GM23338 (cell line): ENCODE measurements at regions not wholly inside any gene's neighbourhood (a gene's known extent, or its start where the extent isn't known, plus 50 kb on each side); places are given as distances from the start of the nearest gene placed in this dataset.

ENCODE experiments used
- ATAC-seq: fragments of 200-7000 bp; cut with Tn5 transposase; 3 replicates; pipeline ENCODE4 v1.9.1; 2020
- DNase-seq: peaks from one replicate; pipeline ENCODE4 v3.0.0-alpha.2; 2015; ENCODE audit warnings: low spot score
- H2AFZ ChIP-seq: fragments of 200-600 bp; sonication (generic); 2 replicates; pipeline ENCODE4 v1.8.0; 2016; ENCODE audit warnings: antibody characterized with exemption, mild to moderate bottlenecking, moderate library complexity
- H3F3A ChIP-seq: fragments of 200-600 bp; sonication (generic); replicated peaks from 2 replicates; pipeline ENCODE4 v1.8.0; 2017; ENCODE audit warnings: antibody characterized with exemption, mixed run types, low read depth
- H3K27ac ChIP-seq: fragments of 200-600 bp; sonication (generic); 2 replicates; pipeline ENCODE4 v1.6.1; 2016; ENCODE audit warnings: low read depth
- H3K27me3 ChIP-seq: fragments of 200-600 bp; sonication (generic); 2 replicates; pipeline ENCODE4 v1.8.0; 2016; ENCODE audit warnings: mild to moderate bottlenecking, mixed run types, moderate library complexity; ENCODE audit not compliant: insufficient read depth
- H3K36me3 ChIP-seq: fragments of 200-600 bp; sonication (generic); 2 replicates; pipeline ENCODE4 v1.8.0; 2016; ENCODE audit warnings: mild to moderate bottlenecking; ENCODE audit not compliant: insufficient read depth
- H3K4me1 ChIP-seq: fragments of 200-600 bp; sonication (generic); 2 replicates; pipeline ENCODE4 v1.8.0; 2016; ENCODE audit warnings: mild to moderate bottlenecking, moderate library complexity; ENCODE audit not compliant: insufficient read depth
- H3K4me2 ChIP-seq: fragments of 200-600 bp; sonication (generic); 2 replicates; pipeline ENCODE4 v1.7.1; 2017; ENCODE audit warnings: mixed run types
- H3K4me3 ChIP-seq: fragments of 200-600 bp; sonication (generic); 2 replicates; pipeline ENCODE4 v1.6.1; 2016; ENCODE audit warnings: mixed run types
- H3K79me2 ChIP-seq: fragments of 200-600 bp; sonication (generic); replicated peaks from 2 replicates; pipeline ENCODE4 v1.8.0; 2017; ENCODE audit warnings: mild to moderate bottlenecking; ENCODE audit not compliant: insufficient read depth
- H3K9me2 ChIP-seq: fragments of 200-600 bp; sonication (generic); 2 replicates; pipeline ENCODE4 v1.8.0; 2017; ENCODE audit not compliant: insufficient read depth
- H4K20me1 ChIP-seq: fragments of 200-600 bp; sonication (generic); replicated peaks from 2 replicates; pipeline ENCODE4 v1.8.0; 2017; ENCODE audit warnings: mild to moderate bottlenecking; ENCODE audit not compliant: insufficient read depth
- H3K27ac Mint-ChIP-seq: 2 replicates; pipeline ENCODE4 v1.8.0; 2020; ENCODE audit warnings: inconsistent platforms, mild to moderate bottlenecking, moderate library complexity, mixed read lengths
- H3K27me3 Mint-ChIP-seq: 3 replicates; pipeline ENCODE4 v1.8.0; 2022; ENCODE audit warnings: low read depth, mild to moderate bottlenecking, moderate library complexity, mixed read lengths, inconsistent platforms; ENCODE audit not compliant: insufficient read depth, poor library complexity
- H3K36me3 Mint-ChIP-seq: 3 replicates; pipeline ENCODE4 v1.8.0; 2021; ENCODE audit warnings: low read depth, mild to moderate bottlenecking, inconsistent platforms, moderate library complexity, mixed read lengths
- H3K4me1 Mint-ChIP-seq: 3 replicates; pipeline ENCODE4 v1.8.0; 2020; ENCODE audit warnings: mild to moderate bottlenecking, inconsistent platforms, mixed read lengths
- H3K4me3 Mint-ChIP-seq: 3 replicates; pipeline ENCODE4 v1.8.0; 2021; ENCODE audit warnings: moderate library complexity, mild to moderate bottlenecking, inconsistent platforms, mixed read lengths
- H3K9me3 Mint-ChIP-seq: 3 replicates; pipeline ENCODE4 v1.8.0; 2020; ENCODE audit warnings: moderate library complexity, mild to moderate bottlenecking, inconsistent platforms, mixed read lengths
- CREB1 ChIP-seq: fragments of 250-450 bp; sonication (Bioruptor Pico); IDR thresholded peaks from 2 replicates; pipeline ENCODE4 v1.5.0; 2020; ENCODE audit warnings: low read depth, mild to moderate bottlenecking, moderate library complexity
- EZH2 ChIP-seq: fragments of 200-600 bp; sonication (generic); IDR thresholded peaks from one replicate; pipeline ENCODE4 v1.8.0; 2017; ENCODE audit warnings: antibody characterized with exemption, mild to moderate bottlenecking, low read depth; ENCODE audit not compliant: unreplicated experiment
- EZH2phosphoT487 ChIP-seq: fragments of 200-600 bp; sonication (generic); IDR thresholded peaks from one replicate; pipeline ENCODE4 v1.8.1; 2018; ENCODE audit warnings: antibody characterized with exemption; ENCODE audit not compliant: unreplicated experiment
- JUNB ChIP-seq: IDR thresholded peaks from one replicate; pipeline ENCODE4 v1.6.1; 2016; ENCODE audit warnings: antibody characterized with exemption; ENCODE audit not compliant: unreplicated experiment
- NANOG ChIP-seq: IDR thresholded peaks from 2 replicates; pipeline ENCODE4 v1.6.1; 2016; ENCODE audit warnings: antibody characterized with exemption, borderline replicate concordance
- ZNF114 ChIP-seq: fragments of 250-450 bp; sonication (Bioruptor Pico); IDR thresholded peaks from 2 replicates; pipeline ENCODE4 v1.5.0; 2020; ENCODE audit warnings: mild to moderate bottlenecking, moderate library complexity
- ZNF331 ChIP-seq: fragments of 250-450 bp; sonication (Bioruptor Pico); IDR thresholded peaks from 2 replicates; pipeline ENCODE4 v1.5.0; 2020; ENCODE audit warnings: low read depth, mild to moderate bottlenecking, moderate library complexity
- TF ChIP-seq, protein P1 (sequence below): fragments of 250-450 bp; sonication (Bioruptor Pico); IDR thresholded peaks from 2 replicates; pipeline ENCODE4 v1.5.0; 2020; ENCODE audit warnings: mild to moderate bottlenecking, moderate library complexity
- TF ChIP-seq, protein P2 (sequence below): IDR thresholded peaks from 2 replicates; pipeline ENCODE4 v1.6.1; 2016; ENCODE audit warnings: antibody characterized with exemption
- TF ChIP-seq, protein P3 (sequence below): IDR thresholded peaks from one replicate; pipeline ENCODE4 v1.6.1; 2018; ENCODE audit warnings: antibody characterized with exemption; ENCODE audit not compliant: unreplicated experiment

DNA sequence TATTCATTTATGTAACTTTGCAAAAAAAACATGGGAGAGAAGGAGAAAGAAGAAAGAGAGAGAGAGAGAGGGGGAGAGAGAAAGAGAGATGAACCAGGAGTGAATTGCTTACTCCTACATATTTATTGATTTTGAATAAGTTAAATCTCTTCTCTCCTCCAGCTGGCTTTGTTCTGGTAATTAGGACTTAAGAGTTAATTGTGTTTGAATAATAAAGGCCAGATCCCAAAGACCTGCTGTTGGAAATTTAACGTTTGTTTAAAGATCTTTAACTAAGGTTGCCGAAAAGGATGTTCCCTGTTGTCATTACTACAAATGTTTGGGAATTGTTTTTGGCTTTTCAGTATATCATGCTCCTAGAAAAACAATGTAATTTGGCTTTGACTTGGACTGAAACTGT lies 473.0 kb downstream of the TUSC1 start:
- H4K20me1 ChIP-seq, result no peaks in the 10 kb centered on the region
- H3K27me3 Mint-ChIP-seq, result peaks cover 8% of the 10 kb centered on the region
- no peak overlapping the region for H3K27ac Mint-ChIP-seq

DNA sequence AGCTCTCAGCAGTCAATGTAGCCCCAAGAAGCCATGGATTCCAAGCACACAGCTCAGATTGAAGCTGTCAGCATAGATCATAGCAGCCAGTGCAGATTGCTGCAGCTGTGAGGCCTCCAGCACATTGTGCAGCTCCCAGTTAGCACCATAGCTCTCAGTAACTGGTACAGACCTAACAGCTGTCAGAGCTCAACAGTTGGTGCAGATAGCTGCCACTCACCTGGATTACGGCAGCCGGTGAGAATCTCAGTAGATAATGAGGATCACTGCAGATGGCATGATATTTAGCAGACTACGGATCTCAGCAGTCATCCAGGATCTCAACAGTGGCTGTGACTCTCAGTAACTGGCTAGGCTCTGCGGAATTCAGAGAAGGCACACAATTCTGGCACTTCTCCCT lies 500.4 kb downstream of the TUSC1 start:
- H3K27me3 Mint-ChIP-seq, result no peaks in the 10 kb centered on the region
- ATAC-seq, result no peak
- TF ChIP-seq NANOG (no peak), EZH2phosphoT487 (no peak), ZNF331 (CRISPR knock-in tag) (no peak), EZH2 (no peak), CREB1 (CRISPR knock-in tag) (no peak), ZNF114 (CRISPR knock-in tag) (no peak)
- TF ChIP-seq, protein P1, sequence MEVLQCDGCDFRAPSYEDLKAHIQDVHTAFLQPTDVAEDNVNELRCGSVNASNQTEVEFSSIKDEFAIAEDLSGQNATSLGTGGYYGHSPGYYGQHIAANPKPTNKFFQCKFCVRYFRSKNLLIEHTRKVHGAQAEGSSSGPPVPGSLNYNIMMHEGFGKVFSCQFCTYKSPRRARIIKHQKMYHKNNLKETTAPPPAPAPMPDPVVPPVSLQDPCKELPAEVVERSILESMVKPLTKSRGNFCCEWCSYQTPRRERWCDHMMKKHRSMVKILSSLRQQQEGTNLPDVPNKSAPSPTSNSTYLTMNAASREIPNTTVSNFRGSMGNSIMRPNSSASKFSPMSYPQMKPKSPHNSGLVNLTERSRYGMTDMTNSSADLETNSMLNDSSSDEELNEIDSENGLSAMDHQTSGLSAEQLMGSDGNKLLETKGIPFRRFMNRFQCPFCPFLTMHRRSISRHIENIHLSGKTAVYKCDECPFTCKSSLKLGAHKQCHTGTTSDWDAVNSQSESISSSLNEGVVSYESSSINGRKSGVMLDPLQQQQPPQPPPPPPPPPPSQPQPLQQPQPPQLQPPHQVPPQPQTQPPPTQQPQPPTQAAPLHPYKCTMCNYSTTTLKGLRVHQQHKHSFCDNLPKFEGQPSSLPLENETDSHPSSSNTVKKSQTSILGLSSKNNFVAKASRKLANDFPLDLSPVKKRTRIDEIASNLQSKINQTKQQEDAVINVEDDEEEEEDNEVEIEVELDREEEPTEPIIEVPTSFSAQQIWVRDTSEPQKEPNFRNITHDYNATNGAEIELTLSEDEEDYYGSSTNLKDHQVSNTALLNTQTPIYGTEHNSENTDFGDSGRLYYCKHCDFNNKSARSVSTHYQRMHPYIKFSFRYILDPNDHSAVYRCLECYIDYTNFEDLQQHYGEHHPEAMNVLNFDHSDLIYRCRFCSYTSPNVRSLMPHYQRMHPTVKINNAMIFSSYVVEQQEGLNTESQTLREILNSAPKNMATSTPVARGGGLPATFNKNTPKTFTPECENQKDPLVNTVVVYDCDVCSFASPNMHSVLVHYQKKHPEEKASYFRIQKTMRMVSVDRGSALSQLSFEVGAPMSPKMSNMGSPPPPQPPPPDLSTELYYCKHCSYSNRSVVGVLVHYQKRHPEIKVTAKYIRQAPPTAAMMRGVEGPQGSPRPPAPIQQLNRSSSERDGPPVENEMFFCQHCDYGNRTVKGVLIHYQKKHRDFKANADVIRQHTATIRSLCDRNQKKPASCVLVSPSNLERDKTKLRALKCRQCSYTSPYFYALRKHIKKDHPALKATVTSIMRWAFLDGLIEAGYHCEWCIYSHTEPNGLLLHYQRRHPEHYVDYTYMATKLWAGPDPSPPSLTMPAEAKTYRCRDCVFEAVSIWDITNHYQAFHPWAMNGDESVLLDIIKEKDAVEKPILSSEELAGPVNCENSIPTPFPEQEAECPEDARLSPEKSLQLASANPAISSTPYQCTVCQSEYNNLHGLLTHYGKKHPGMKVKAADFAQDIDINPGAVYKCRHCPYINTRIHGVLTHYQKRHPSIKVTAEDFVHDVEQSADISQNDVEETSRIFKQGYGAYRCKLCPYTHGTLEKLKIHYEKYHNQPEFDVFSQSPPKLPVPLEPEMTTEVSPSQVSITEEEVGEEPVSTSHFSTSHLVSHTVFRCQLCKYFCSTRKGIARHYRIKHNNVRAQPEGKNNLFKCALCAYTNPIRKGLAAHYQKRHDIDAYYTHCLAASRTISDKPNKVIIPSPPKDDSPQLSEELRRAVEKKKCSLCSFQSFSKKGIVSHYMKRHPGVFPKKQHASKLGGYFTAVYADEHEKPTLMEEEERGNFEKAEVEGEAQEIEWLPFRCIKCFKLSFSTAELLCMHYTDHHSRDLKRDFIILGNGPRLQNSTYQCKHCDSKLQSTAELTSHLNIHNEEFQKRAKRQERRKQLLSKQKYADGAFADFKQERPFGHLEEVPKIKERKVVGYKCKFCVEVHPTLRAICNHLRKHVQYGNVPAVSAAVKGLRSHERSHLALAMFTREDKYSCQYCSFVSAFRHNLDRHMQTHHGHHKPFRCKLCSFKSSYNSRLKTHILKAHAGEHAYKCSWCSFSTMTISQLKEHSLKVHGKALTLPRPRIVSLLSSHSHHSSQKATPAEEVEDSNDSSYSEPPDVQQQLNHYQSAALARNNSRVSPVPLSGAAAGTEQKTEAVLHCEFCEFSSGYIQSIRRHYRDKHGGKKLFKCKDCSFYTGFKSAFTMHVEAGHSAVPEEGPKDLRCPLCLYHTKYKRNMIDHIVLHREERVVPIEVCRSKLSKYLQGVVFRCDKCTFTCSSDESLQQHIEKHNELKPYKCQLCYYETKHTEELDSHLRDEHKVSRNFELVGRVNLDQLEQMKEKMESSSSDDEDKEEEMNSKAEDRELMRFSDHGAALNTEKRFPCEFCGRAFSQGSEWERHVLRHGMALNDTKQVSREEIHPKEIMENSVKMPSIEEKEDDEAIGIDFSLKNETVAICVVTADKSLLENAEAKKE (CRISPR knock-in tag), result no peak
- TF ChIP-seq, protein P2, sequence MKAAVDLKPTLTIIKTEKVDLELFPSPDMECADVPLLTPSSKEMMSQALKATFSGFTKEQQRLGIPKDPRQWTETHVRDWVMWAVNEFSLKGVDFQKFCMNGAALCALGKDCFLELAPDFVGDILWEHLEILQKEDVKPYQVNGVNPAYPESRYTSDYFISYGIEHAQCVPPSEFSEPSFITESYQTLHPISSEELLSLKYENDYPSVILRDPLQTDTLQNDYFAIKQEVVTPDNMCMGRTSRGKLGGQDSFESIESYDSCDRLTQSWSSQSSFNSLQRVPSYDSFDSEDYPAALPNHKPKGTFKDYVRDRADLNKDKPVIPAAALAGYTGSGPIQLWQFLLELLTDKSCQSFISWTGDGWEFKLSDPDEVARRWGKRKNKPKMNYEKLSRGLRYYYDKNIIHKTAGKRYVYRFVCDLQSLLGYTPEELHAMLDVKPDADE, result no peak
- TF ChIP-seq, protein P3, sequence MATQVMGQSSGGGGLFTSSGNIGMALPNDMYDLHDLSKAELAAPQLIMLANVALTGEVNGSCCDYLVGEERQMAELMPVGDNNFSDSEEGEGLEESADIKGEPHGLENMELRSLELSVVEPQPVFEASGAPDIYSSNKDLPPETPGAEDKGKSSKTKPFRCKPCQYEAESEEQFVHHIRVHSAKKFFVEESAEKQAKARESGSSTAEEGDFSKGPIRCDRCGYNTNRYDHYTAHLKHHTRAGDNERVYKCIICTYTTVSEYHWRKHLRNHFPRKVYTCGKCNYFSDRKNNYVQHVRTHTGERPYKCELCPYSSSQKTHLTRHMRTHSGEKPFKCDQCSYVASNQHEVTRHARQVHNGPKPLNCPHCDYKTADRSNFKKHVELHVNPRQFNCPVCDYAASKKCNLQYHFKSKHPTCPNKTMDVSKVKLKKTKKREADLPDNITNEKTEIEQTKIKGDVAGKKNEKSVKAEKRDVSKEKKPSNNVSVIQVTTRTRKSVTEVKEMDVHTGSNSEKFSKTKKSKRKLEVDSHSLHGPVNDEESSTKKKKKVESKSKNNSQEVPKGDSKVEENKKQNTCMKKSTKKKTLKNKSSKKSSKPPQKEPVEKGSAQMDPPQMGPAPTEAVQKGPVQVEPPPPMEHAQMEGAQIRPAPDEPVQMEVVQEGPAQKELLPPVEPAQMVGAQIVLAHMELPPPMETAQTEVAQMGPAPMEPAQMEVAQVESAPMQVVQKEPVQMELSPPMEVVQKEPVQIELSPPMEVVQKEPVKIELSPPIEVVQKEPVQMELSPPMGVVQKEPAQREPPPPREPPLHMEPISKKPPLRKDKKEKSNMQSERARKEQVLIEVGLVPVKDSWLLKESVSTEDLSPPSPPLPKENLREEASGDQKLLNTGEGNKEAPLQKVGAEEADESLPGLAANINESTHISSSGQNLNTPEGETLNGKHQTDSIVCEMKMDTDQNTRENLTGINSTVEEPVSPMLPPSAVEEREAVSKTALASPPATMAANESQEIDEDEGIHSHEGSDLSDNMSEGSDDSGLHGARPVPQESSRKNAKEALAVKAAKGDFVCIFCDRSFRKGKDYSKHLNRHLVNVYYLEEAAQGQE, result no peak

More for the DNA sequence above, 473.0 kb downstream of the TUSC1 start:
- Histone ChIP-seq H3K27me3 (no peaks in the 10 kb centered on the region), H3K4me1 (peaks cover 10% of the 10 kb centered on the region), H3K4me2 (peak overlapping the region; percentile 58), H3K4me3 (peak overlapping the region; percentile 7), H3K36me3 (no peaks in the 10 kb centered on the region), H3F3A (no peaks in the 10 kb centered on the region), H3K9me2 (peaks cover 7% of the 10 kb centered on the region; the same call in 1 of the 2 replicates), H2AFZ (no peak overlapping the region), H3K27ac (peak overlapping the region; percentile 52), H3K79me2 (no peaks in the 10 kb centered on the region)
- peak; percentile 57 for DNase-seq
- Mint-ChIP-seq H3K36me3 (peaks cover 17% of the 10 kb centered on the region; the same call in 2 of the 3 replicates), H3K9me3 (peaks cover 7% of the 10 kb centered on the region), H3K4me1 (peaks cover 17% of the 10 kb centered on the region), H3K4me3 (peak overlapping the region; percentile 21; the same call in 2 of the 3 replicates)
- TF ChIP-seq JUNB (no peak), NANOG (peak; percentile 66; the same call in 1 of the 2 replicates)
- ATAC-seq, result peak; percentile 39; the same call in 2 of the 3 replicates

More for the DNA sequence above, 500.4 kb downstream of the TUSC1 start:
- Histone ChIP-seq H3K4me2 (no peak overlapping the region), H3K27me3 (no peaks in the 10 kb centered on the region), H4K20me1 (no peaks in the 10 kb centered on the region), H3K79me2 (no peaks in the 10 kb centered on the region), H2AFZ (peak overlapping the region; percentile 30; the same call in 1 of the 2 replicates), H3K27ac (no peak overlapping the region), H3K9me2 (no peaks in the 10 kb centered on the region), H3K4me3 (no peak overlapping the region), H3K4me1 (no peaks in the 10 kb centered on the region), H3K36me3 (no peaks in the 10 kb centered on the region), H3F3A (no peaks in the 10 kb centered on the region)
- DNase-seq, result no peak
- Mint-ChIP-seq H3K36me3 (peaks cover 17% of the 10 kb centered on the region; the same call in 2 of the 3 replicates), H3K4me3 (no peak overlapping the region), H3K9me3 (peaks cover 9% of the 10 kb centered on the region), H3K27ac (peak overlapping the region; percentile 7; the same call in 1 of the 2 replicates), H3K4me1 (peaks cover 4% of the 10 kb centered on the region)
